ENCODE measurements at regions not wholly inside any gene's neighbourhood (a gene's known extent, or its start where the extent isn't known, plus 50 kb on each side); places are given as distances from the start of the nearest gene placed in this dataset.
"Not testable (repeated sequence)": the region's sequence is repeated elsewhere in the genome, so short reads cannot be mapped to it uniquely, and the experiment has no call there.

DNA sequence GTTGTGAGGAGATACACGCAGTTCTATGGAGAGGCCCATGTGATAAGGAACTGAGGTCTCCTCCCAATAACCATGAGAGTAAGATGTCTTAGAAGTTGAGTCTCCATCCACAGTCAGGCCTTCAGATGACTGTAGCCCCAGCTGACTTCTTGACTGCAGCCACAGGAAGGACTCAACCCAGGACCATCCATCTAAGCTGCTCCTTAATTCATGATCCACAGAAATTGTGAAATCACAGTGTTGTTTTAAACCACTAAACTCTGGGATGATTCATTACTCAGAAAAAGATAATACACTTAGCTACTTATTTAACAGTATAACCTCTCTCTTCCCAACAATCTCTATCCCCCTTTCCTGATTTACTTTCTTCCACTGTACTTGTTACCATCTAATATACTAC, 173.3 kb downstream of the ALDH1A2 start:
- Histone ChIP-seq H3K4me3 (ENCODE audit: low read depth, low read length) (no peak overlapping the region), H3K27ac (no peak overlapping the region), H3K9me3 (ENCODE audit: control insufficient read depth, low read length) (peaks cover 4% of the 10 kb centered on the region), H3K79me2 (no peaks in the 10 kb centered on the region), H3K9ac (no peak overlapping the region), H3K4me2 (ENCODE audit: low read length) (no peak overlapping the region), H2AFZ (no peak overlapping the region), H3K27me3 (ENCODE audit: control insufficient read depth, insufficient read depth, low read length) (no peaks in the 10 kb centered on the region), H3K4me1 (no peaks in the 10 kb centered on the region), H3K36me3 (ENCODE audit: control insufficient read depth, insufficient read depth, low read length) (no peaks in the 10 kb centered on the region)
- no peak for TF ChIP-seq CTCF (IDR thresholded peaks at IDR 0.05)

- H3K27ac ChIP-seq = no peak overlapping the region
- H2AFZ ChIP-seq = no peak overlapping the region
- no peak overlapping the region for H3K4me2 ChIP-seq (ENCODE audit: low read length)
- H3K9me3 ChIP-seq (ENCODE audit: control insufficient read depth, low read length) = peaks cover 4% of the 10 kb centered on the region
- H3K4me3 ChIP-seq (ENCODE audit: low read depth, low read length) = no peak overlapping the region
- no peaks in the 10 kb centered on the region for H3K27me3 ChIP-seq (ENCODE audit: control insufficient read depth, insufficient read depth, low read length)
- no peaks in the 10 kb centered on the region for H3K79me2 ChIP-seq
- H3K4me1 ChIP-seq = no peaks in the 10 kb centered on the region
- no peak overlapping the region for H3K9ac ChIP-seq
- no peaks in the 10 kb centered on the region for H3K36me3 ChIP-seq (ENCODE audit: control insufficient read depth, insufficient read depth, low read length)
- TF ChIP-seq CTCF (IDR thresholded peaks at IDR 0.05) = no peak
Measured at GRCh38 chr15:57893040-57893439, 172.5 kb downstream of the ALDH1A2 start.

GRCh38 chr15:57895291-57895690, 170.2 kb downstream of the ALDH1A2 start:
- no peak overlapping the region for H3K4me2 ChIP-seq (ENCODE audit: low read length)
- H3K36me3 ChIP-seq (ENCODE audit: control insufficient read depth, insufficient read depth, low read length) = no peaks in the 10 kb centered on the region
- no peaks in the 10 kb centered on the region for H3K27me3 ChIP-seq (ENCODE audit: control insufficient read depth, insufficient read depth, low read length)
- no peak overlapping the region for H3K9ac ChIP-seq
- no peak for TF ChIP-seq CTCF (IDR thresholded peaks at IDR 0.05)
- H3K4me1 ChIP-seq = no peaks in the 10 kb centered on the region
- H3K4me3 ChIP-seq (ENCODE audit: low read depth, low read length) = no peak overlapping the region
- no peak overlapping the region for H3K27ac ChIP-seq
- peaks cover 4% of the 10 kb centered on the region for H3K9me3 ChIP-seq (ENCODE audit: control insufficient read depth, low read length)
- H2AFZ ChIP-seq = no peak overlapping the region
- H3K79me2 ChIP-seq = no peaks in the 10 kb centered on the region

DNA sequence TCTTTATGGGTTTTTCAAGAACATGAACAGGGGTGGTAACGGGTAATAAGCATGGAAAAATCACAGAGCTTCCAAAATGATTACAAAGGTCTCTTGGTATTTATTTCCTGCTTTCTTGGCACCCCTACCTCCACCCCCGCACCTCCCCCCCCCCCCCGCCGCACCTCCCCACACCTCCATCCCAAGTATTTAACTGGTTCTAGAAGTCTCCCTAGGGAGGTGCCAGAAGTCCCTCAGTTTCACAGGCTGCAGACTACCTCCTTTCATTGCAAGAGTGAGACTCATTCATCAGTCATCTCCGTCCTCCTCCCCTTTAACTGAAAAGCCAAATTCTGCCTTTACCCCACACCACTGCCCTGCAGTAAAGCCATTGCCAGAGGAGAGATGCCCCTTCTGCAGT, 169.4 kb downstream of the ALDH1A2 start:
- Histone ChIP-seq H3K27ac (no peak overlapping the region), H3K9ac (no peak overlapping the region), H3K4me3 (ENCODE audit: low read depth, low read length) (no peak overlapping the region), H3K79me2 (no peaks in the 10 kb centered on the region), H3K9me3 (ENCODE audit: control insufficient read depth, low read length) (peaks cover 4% of the 10 kb centered on the region), H2AFZ (no peak overlapping the region), H3K27me3 (ENCODE audit: control insufficient read depth, insufficient read depth, low read length) (no peaks in the 10 kb centered on the region), H3K4me1 (no peaks in the 10 kb centered on the region), H3K4me2 (ENCODE audit: low read length) (no peak overlapping the region), H3K36me3 (ENCODE audit: control insufficient read depth, insufficient read depth, low read length) (no peaks in the 10 kb centered on the region)
- no peak for TF ChIP-seq CTCF (IDR thresholded peaks at IDR 0.05)

DNA sequence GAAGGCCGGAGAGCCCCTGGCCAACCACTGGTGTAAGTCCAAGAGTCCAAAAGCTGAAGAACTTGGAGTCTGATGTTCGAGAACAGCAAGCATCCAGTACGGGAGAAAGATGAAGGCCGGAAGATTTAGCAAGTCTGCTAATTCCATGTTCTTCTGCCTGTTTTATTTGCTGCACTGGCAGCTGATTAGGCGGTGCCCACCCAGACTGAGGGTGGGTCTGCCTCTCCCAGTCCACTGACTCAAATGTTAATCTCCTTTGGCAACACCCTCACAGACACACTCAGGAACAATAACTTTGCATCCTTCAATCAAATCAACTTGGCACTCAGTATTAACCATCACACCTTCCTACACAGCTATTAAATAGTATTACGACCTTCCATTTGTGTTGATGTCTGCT, 168.6 kb downstream of the ALDH1A2 start:
- H3K4me1 ChIP-seq; H3K9me3 ChIP-seq (ENCODE audit: control insufficient read depth, low read length); H3K4me2 ChIP-seq (ENCODE audit: low read length); H3K27me3 ChIP-seq (ENCODE audit: control insufficient read depth, insufficient read depth, low read length); H3K4me3 ChIP-seq (ENCODE audit: low read depth, low read length); H3K9ac ChIP-seq; H3K27ac ChIP-seq; H2AFZ ChIP-seq; H3K79me2 ChIP-seq; H3K36me3 ChIP-seq (ENCODE audit: control insufficient read depth, insufficient read depth, low read length): not testable (repeated sequence)
